Uterus (tissue), 3 donors: ENCODE measurements at regions not wholly inside any gene's neighbourhood (a gene's known extent, or its start where the extent isn't known, plus 50 kb on each side); places are given as distances from the start of the nearest gene placed in this dataset.

Source experiments
- DNase-seq, 2 donors: peaks; one replicate each; pipeline ENCODE4 v3.0.0-alpha.2; 2019 to 2020
- H3K27ac ChIP-seq, 2 donors: fragments of 200-600 bp; sonication (generic); 1 replicate in 1 of 2; 2 replicates in 1 of 2; pipeline ENCODE4 v1.5.1; 2016 to 2018
- H3K27me3 ChIP-seq, 2 donors: fragments of 200-600 bp; sonication (generic); one replicate each; pipeline ENCODE4 v1.5.1; 2018 to 2019; ENCODE audit warnings: control low read depth in 1 of 2
- H3K36me3 ChIP-seq, 2 donors: fragments of 200-600 bp; sonication (generic); one replicate each; pipeline ENCODE4 v1.5.1; 2019; ENCODE audit warnings: control low read depth in 1 of 2
- H3K4me1 ChIP-seq, 2 donors: fragments of 200-600 bp; sonication (generic); one replicate each; pipeline ENCODE4 v1.5.1; 2018 to 2019; ENCODE audit warnings: control low read depth in 1 of 2
- H3K4me3 ChIP-seq, 2 donors: fragments of 200-600 bp; sonication (generic); 1 replicate in 1 of 2; 2 replicates in 1 of 2; pipeline ENCODE4 v1.5.1; 2018 to 2019; ENCODE audit warnings: mild to moderate bottlenecking in 1 of 2
- H3K9me3 ChIP-seq, 2 donors: fragments of 200-600 bp; sonication (generic); one replicate each; pipeline ENCODE4 v1.5.1; 2019; ENCODE audit warnings: control low read depth in 1 of 2
- CTCF ChIP-seq, 4 experiments: fragments of 200-600 bp in 2 of 4; fragments of 450-650 bp in 2 of 4; sonication (generic) in 2 of 4; IDR thresholded peaks; one replicate each; pipeline ENCODE4 v1.5.1; 2016 to 2019; ENCODE audit warnings: antibody characterized with exemption in 4 of 4, mild to moderate bottlenecking in 2 of 4, moderate library complexity in 1 of 4
- POLR2A ChIP-seq, 2 donors: fragments of 450-650 bp; IDR thresholded peaks; one replicate each; pipeline ENCODE4 v1.6.1; 2016; ENCODE audit warnings: antibody characterized with exemption in 2 of 2, mild to moderate bottlenecking in 1 of 2, moderate library complexity in 1 of 2
- intact Hi-C: fragments of 100-400 bp; cut with DNase I; formaldehyde crosslinking; loops from one replicate; pipeline ENCODE4 v1.15.1; 2023; ENCODE audit warnings: low total_unique reads
- donor health status: DM: yes; HTN: yes; CAD: no.

DNA sequence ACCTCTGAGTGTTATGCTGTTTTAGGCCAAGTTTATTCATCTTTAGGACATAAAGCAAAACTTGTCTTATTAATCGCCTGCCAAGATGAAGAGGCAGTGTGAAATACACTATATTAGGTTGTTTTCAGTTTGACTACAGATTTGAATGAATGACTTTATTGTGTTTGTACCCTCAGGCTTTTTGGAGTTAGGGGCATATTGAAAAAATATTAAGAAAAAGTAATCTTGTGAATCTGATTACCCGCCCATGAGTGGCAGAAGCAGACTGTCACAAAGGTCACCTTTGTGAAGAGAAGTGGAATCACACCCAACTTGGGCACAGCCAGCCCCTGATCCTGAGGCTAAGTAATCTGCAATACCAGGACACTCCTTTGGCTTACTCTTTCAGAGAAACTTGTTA, 382.5 kb downstream of the NYAP2 start:
- intact Hi-C loops: no loop called here
- no peak for TF ChIP-seq POLR2A (IDR thresholded peaks at IDR 0.05)
- TF ChIP-seq CTCF (IDR thresholded peaks at IDR 0.05): no peak
- Histone ChIP-seq H3K4me3 (no peak overlapping the region), H3K27ac (no peak overlapping the region), H3K36me3 (no peaks in the 10 kb centered on the region), H3K4me1 (no peaks in the 10 kb centered on the region), H3K27me3 (no peaks in the 10 kb centered on the region), H3K9me3 (no peaks in the 10 kb centered on the region)
- no peak for DNase-seq

DNA sequence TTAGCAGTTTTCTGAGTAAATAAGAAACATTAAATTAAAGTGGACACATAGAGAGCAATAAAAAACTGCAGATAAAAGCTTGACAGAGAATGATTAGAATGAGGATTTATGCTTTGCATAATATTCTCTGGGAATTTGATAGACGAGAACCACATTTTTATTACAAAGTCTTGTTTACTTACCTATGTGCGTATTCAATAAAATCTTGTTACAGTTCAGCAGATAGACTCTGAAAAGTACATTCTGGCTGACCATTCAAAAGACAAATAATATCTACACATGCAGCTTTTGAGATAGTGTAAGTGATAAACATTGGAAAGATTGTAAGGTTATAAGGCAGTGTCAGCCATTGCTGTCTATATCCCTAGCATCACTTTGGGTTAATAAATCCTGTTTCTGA, 381.6 kb downstream of the NYAP2 start:
- H3K27me3 ChIP-seq: no peaks in the 10 kb centered on the region
- H3K4me1 ChIP-seq: no peaks in the 10 kb centered on the region
- intact Hi-C loops: no loop called here
- DNase-seq: no peak
- H3K27ac ChIP-seq: no peak overlapping the region
- no peaks in the 10 kb centered on the region for H3K9me3 ChIP-seq
- no peak for TF ChIP-seq CTCF (IDR thresholded peaks at IDR 0.05)
- no peak for TF ChIP-seq POLR2A (IDR thresholded peaks at IDR 0.05)
- H3K36me3 ChIP-seq: no peaks in the 10 kb centered on the region
- no peak overlapping the region for H3K4me3 ChIP-seq

DNA sequence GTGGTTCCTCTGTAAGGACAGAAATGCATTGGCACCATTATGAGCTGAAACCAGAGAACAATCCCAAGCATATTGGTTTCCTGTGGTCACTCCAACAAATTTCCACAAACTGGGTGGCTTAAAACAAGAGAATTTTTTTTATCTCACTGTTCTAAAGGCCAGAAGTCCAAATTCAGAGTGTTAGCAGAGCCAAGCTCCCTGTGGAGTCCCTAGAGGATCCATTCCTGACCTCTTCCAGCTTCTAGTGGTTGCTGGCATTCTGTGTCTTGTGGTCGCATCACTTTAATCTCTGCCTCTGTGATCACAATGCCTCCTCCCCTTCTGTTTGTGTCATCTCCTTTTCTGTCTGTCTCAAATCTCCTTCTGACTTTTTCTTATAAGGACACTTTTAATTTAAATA, 380.3 kb downstream of the NYAP2 start:
- H3K4me3 ChIP-seq: no peak overlapping the region
- TF ChIP-seq CTCF (IDR thresholded peaks at IDR 0.05): no peak
- TF ChIP-seq POLR2A (IDR thresholded peaks at IDR 0.05): no peak
- intact Hi-C loops: no loop called here

GRCh38 chr2:225773148-225773547, 373.6 kb downstream of the NYAP2 start:
- Histone ChIP-seq H3K27me3 (no peaks in the 10 kb centered on the region), H3K4me1 (peaks cover 0 to 6% of the 10 kb centered on the region in 2 donors), H3K4me3 (no peak overlapping the region), H3K36me3 (no peaks in the 10 kb centered on the region), H3K9me3 (no peaks in the 10 kb centered on the region), H3K27ac (peak overlapping the region; percentile 9 to 56)
- intact Hi-C loops: no loop called here
- DNase-seq: peak; percentile 23
- TF ChIP-seq CTCF (IDR thresholded peaks at IDR 0.05): no peak
- TF ChIP-seq POLR2A (IDR thresholded peaks at IDR 0.05): no peak

More for the DNA sequence above, 380.3 kb downstream of the NYAP2 start:
- H3K36me3 ChIP-seq: no peaks in the 10 kb centered on the region
- H3K27me3 ChIP-seq: no peaks in the 10 kb centered on the region
- H3K4me1 ChIP-seq: no peaks in the 10 kb centered on the region
- no peak for DNase-seq
- no peak overlapping the region for H3K27ac ChIP-seq
- H3K9me3 ChIP-seq: no peaks in the 10 kb centered on the region

DNA sequence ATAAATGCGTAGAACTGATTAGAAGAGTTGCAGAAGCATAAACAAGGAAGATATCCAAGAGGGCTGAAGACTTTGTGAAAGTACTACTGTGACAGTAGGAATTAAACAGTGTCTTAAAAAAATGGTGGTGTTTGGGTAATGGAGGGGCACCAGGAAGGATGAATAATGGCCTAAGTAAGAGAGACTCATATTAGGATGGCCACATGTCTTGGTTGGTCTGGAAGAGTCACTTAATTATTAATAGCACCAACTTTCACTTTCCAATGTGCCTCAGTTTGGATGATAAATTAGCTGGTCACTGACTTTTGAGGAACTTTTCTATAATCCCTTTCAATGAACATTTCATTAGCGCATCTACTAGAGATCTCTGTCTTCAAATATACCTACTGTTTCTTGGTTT, 372.2 kb downstream of the NYAP2 start:
- H3K9me3 ChIP-seq: no peaks in the 10 kb centered on the region
- H3K4me3 ChIP-seq: no peak overlapping the region
- no peak overlapping the region for H3K27ac ChIP-seq
- H3K4me1 ChIP-seq: peaks cover 0 to 6% of the 10 kb centered on the region in 2 donors
- intact Hi-C loops: no loop called here
- H3K36me3 ChIP-seq: no peaks in the 10 kb centered on the region
- DNase-seq: no peak
- no peak for TF ChIP-seq POLR2A (IDR thresholded peaks at IDR 0.05)
- TF ChIP-seq CTCF (IDR thresholded peaks at IDR 0.05): no peak
- H3K27me3 ChIP-seq: no peaks in the 10 kb centered on the region
